ENCODE measurements at regions not wholly inside any gene's neighbourhood (a gene's known extent, or its start where the extent isn't known, plus 50 kb on each side); places are given as distances from the start of the nearest gene placed in this dataset.

DNA sequence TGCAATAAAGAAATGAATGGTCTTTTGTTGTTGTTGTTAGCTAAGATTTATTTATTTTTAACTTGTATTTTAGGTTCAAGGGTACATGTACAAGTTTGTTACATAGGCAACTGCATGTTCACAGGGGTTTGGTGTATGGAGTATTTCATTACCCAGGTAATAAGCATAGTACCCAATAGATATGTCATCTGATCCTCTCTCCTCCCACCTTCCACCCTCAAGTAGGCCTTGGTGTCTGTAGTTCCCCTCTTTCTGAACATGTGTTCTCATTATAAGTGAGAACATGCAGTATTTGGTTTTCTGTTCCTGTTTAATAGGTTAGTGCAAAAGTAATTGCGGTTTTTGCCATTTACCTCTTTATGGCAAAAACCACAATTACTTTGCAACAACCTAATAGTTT lies 554.1 kb downstream of the TBC1D4 start:
- Histone ChIP-seq H3K9me3 (ENCODE audit: control insufficient read depth in 2 of 2, low read length in 2 of 2) (no peaks in the 10 kb centered on the region), H3K4me1 (ENCODE audit: control insufficient read depth in 2 of 2, insufficient read depth in 2 of 2, low read length in 2 of 2) (no peaks in the 10 kb centered on the region)

DNA sequence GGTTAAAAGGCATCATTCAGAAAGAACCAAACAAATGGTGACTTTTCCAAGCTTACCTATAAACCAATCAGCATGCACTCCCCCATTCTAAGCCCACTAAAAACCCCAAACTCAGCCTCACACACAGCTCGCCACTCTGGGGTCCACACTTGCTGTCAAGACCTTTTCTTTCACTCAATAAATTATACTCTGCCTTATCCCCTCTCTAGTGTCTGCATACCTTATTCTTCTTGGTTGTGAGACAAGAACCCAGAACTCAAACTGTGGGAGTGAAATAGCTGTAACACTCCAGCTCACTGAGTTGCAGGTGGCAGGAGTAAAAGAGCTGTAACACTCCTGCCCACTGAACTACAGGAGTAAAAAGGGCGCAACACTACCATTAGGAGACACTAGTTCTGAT lies 559.0 kb downstream of the TBC1D4 start:
- Histone ChIP-seq H3K9me3 (ENCODE audit: control insufficient read depth in 2 of 2, low read length in 2 of 2) (no peaks in the 10 kb centered on the region), H3K36me3 (ENCODE audit: control insufficient read depth in 2 of 2, insufficient read depth in 2 of 2, low read length in 2 of 2) (no peaks in the 10 kb centered on the region), H3K4me3 (ENCODE audit: low read length in 2 of 2) (no peak overlapping the region), H3K4me1 (ENCODE audit: control insufficient read depth in 2 of 2, insufficient read depth in 2 of 2, low read length in 2 of 2) (no peaks in the 10 kb centered on the region), H3K27me3 (ENCODE audit: control insufficient read depth in 2 of 2, insufficient read depth in 2 of 2, low read length in 2 of 2) (no peaks in the 10 kb centered on the region), H3K27ac (ENCODE audit: low read depth in 2 of 2, low read length in 2 of 2) (no peak overlapping the region), H3K9ac (ENCODE audit: low read depth in 1 of 2, low read length in 2 of 2) (no peak overlapping the region)

More for the DNA sequence above, 554.1 kb downstream of the TBC1D4 start:
- Histone ChIP-seq H3K4me3 (ENCODE audit: low read length in 2 of 2) (no peak overlapping the region), H3K9ac (ENCODE audit: low read depth in 1 of 2, low read length in 2 of 2) (no peak overlapping the region), H3K36me3 (ENCODE audit: control insufficient read depth in 2 of 2, insufficient read depth in 2 of 2, low read length in 2 of 2) (no peaks in the 10 kb centered on the region), H3K27me3 (ENCODE audit: control insufficient read depth in 2 of 2, insufficient read depth in 2 of 2, low read length in 2 of 2) (no peaks in the 10 kb centered on the region), H3K27ac (ENCODE audit: low read depth in 2 of 2, low read length in 2 of 2) (no peak overlapping the region)

DNA sequence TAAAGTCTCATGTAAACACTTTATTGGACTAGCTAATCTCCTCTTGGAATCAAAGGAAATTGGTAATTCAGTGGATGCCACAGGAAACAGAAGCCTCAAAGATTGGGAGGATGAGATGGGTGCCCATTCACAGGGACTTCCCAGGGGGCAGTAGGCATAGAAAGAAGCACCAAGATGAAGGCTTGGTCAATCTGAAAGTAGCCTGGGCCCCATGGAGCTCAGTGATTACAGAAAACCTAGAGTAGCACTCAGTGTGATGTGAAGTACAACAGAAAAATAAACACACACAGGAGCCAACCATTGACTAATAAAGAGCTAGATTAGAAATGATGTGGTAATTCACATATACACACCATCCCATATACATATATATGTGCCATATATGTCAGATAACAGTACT lies 560.6 kb downstream of the TBC1D4 start:
- no peak overlapping the region for H3K27ac ChIP-seq (ENCODE audit: low read depth in 2 of 2, low read length in 2 of 2)
- no peaks in the 10 kb centered on the region for H3K4me1 ChIP-seq (ENCODE audit: control insufficient read depth in 2 of 2, insufficient read depth in 2 of 2, low read length in 2 of 2)
- no peaks in the 10 kb centered on the region for H3K9me3 ChIP-seq (ENCODE audit: control insufficient read depth in 2 of 2, low read length in 2 of 2)
- no peak overlapping the region for H3K9ac ChIP-seq (ENCODE audit: low read depth in 1 of 2, low read length in 2 of 2)
- H3K36me3 ChIP-seq (ENCODE audit: control insufficient read depth in 2 of 2, insufficient read depth in 2 of 2, low read length in 2 of 2) = no peaks in the 10 kb centered on the region
- no peak overlapping the region for H3K4me3 ChIP-seq (ENCODE audit: low read length in 2 of 2)
- no peaks in the 10 kb centered on the region for H3K27me3 ChIP-seq (ENCODE audit: control insufficient read depth in 2 of 2, insufficient read depth in 2 of 2, low read length in 2 of 2)

DNA sequence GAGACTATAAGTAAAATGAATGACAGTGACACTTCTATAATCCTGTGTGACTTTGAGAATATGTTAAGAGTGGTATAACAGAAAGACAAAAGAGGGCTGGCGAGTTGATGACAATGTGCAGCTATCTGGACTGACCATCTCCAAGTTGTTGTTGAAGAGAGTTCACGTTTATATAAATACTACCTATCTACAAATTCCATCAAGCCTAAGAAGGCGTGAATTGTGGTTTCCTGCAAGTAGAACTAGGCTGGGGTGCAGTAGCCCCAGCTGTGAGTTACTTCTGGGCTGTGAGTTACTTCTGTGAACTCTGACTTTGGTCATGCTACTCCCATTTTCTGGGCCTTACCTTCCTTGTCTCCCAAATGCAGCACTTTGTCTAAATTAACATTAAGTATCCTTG lies 561.0 kb downstream of the TBC1D4 start:
- H3K9ac ChIP-seq (ENCODE audit: low read depth in 1 of 2, low read length in 2 of 2) = no peak overlapping the region
- H3K27ac ChIP-seq (ENCODE audit: low read depth in 2 of 2, low read length in 2 of 2) = no peak overlapping the region
- H3K9me3 ChIP-seq (ENCODE audit: control insufficient read depth in 2 of 2, low read length in 2 of 2) = no peaks in the 10 kb centered on the region
- H3K27me3 ChIP-seq (ENCODE audit: control insufficient read depth in 2 of 2, insufficient read depth in 2 of 2, low read length in 2 of 2) = no peaks in the 10 kb centered on the region
- H3K4me1 ChIP-seq (ENCODE audit: control insufficient read depth in 2 of 2, insufficient read depth in 2 of 2, low read length in 2 of 2) = no peaks in the 10 kb centered on the region
- no peaks in the 10 kb centered on the region for H3K36me3 ChIP-seq (ENCODE audit: control insufficient read depth in 2 of 2, insufficient read depth in 2 of 2, low read length in 2 of 2)
- no peak overlapping the region for H3K4me3 ChIP-seq (ENCODE audit: low read length in 2 of 2)

DNA sequence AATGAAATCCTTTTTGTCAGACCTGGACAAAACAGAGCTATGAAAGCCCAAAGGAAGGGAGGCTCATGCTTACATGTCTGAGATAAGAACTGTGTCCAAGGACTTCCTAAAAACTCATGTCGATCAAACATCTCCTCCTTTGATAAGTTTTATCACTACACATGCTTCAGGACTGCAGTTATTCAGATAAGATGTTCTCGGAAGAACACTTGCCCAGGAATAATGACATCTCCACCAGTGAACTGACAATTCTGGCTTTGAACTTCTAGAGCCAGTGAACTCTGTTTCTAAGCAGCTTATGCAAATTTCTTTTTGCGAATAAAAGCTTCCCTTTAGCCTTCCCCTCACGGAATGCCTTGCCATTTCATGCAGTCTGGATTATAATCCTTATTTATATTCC lies 561.6 kb downstream of the TBC1D4 start:
- Histone ChIP-seq H3K9ac (ENCODE audit: low read depth in 1 of 2, low read length in 2 of 2) (no peak overlapping the region), H3K4me3 (ENCODE audit: low read length in 2 of 2) (no peak overlapping the region), H3K4me1 (ENCODE audit: control insufficient read depth in 2 of 2, insufficient read depth in 2 of 2, low read length in 2 of 2) (no peaks in the 10 kb centered on the region), H3K9me3 (ENCODE audit: control insufficient read depth in 2 of 2, low read length in 2 of 2) (no peaks in the 10 kb centered on the region), H3K36me3 (ENCODE audit: control insufficient read depth in 2 of 2, insufficient read depth in 2 of 2, low read length in 2 of 2) (no peaks in the 10 kb centered on the region), H3K27me3 (ENCODE audit: control insufficient read depth in 2 of 2, insufficient read depth in 2 of 2, low read length in 2 of 2) (no peaks in the 10 kb centered on the region), H3K27ac (ENCODE audit: low read depth in 2 of 2, low read length in 2 of 2) (no peak overlapping the region)

- Histone ChIP-seq H3K27me3 (ENCODE audit: control insufficient read depth in 2 of 2, insufficient read depth in 2 of 2, low read length in 2 of 2) (no peaks in the 10 kb centered on the region), H3K9ac (ENCODE audit: low read depth in 1 of 2, low read length in 2 of 2) (no peak overlapping the region)
Measured at GRCh38 chr13:74919914-74920313, 562.1 kb downstream of the TBC1D4 start.

DNA sequence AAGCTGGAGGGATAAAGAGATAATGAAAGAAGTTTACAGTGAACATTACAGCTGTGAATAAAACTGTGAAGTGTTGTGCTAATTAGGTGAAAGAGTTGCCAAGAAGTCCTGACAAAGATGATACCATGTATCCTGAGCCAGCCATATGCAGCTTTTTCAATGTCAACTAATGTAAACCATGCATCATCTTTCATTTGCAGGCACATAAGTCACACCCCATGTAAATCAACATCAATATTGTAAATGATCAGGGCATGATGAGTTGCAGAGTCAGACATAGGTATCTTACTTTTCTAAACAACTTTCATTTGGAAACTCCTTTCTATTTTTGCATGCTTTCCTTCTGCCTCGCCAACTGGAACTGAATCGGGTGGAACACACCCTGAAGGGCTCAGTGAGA lies 569.1 kb downstream of the TBC1D4 start:
- Histone ChIP-seq H3K27ac (ENCODE audit: low read depth in 2 of 2, low read length in 2 of 2) (no peak overlapping the region), H3K27me3 (ENCODE audit: control insufficient read depth in 2 of 2, insufficient read depth in 2 of 2, low read length in 2 of 2) (no peaks in the 10 kb centered on the region), H3K36me3 (ENCODE audit: control insufficient read depth in 2 of 2, insufficient read depth in 2 of 2, low read length in 2 of 2) (no peaks in the 10 kb centered on the region), H3K9me3 (ENCODE audit: control insufficient read depth in 2 of 2, low read length in 2 of 2) (no peaks in the 10 kb centered on the region), H3K4me1 (ENCODE audit: control insufficient read depth in 2 of 2, insufficient read depth in 2 of 2, low read length in 2 of 2) (no peaks in the 10 kb centered on the region), H3K4me3 (ENCODE audit: low read length in 2 of 2) (no peak overlapping the region), H3K9ac (ENCODE audit: low read depth in 1 of 2, low read length in 2 of 2) (no peak overlapping the region)

More at GRCh38 chr13:74919914-74920313, 562.1 kb downstream of the TBC1D4 start:
- no peaks in the 10 kb centered on the region for H3K9me3 ChIP-seq (ENCODE audit: control insufficient read depth in 2 of 2, low read length in 2 of 2)
- H3K36me3 ChIP-seq (ENCODE audit: control insufficient read depth in 2 of 2, insufficient read depth in 2 of 2, low read length in 2 of 2) = no peaks in the 10 kb centered on the region
- H3K4me1 ChIP-seq (ENCODE audit: control insufficient read depth in 2 of 2, insufficient read depth in 2 of 2, low read length in 2 of 2) = no peaks in the 10 kb centered on the region
- H3K4me3 ChIP-seq (ENCODE audit: low read length in 2 of 2) = no peak overlapping the region
- H3K27ac ChIP-seq (ENCODE audit: low read depth in 2 of 2, low read length in 2 of 2) = no peak overlapping the region

DNA sequence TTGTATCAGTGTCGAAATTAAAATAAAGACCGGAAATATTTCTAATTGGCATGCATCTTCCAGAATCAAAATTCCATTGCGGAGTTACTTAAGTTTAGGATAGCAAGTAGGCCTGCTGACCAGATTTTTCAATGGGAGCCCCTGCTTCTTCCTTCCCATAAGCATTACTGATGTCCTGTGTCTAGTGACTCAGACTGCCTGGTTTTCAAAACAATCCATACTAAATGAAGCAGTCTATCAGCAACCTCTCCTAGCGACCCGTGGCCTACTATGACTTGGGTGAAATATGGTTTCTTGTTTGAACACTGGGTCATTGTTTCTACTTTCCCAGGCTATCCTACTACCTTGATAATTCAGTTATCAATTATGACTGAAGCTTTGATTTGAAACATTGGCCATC lies 571.6 kb downstream of the TBC1D4 start:
- no peaks in the 10 kb centered on the region for H3K4me1 ChIP-seq (ENCODE audit: control insufficient read depth in 2 of 2, insufficient read depth in 2 of 2, low read length in 2 of 2)
- no peak overlapping the region for H3K27ac ChIP-seq (ENCODE audit: low read depth in 2 of 2, low read length in 2 of 2)
- H3K9ac ChIP-seq (ENCODE audit: low read depth in 1 of 2, low read length in 2 of 2) = no peak overlapping the region
- H3K36me3 ChIP-seq (ENCODE audit: control insufficient read depth in 2 of 2, insufficient read depth in 2 of 2, low read length in 2 of 2) = no peaks in the 10 kb centered on the region
- H3K9me3 ChIP-seq (ENCODE audit: control insufficient read depth in 2 of 2, low read length in 2 of 2) = no peaks in the 10 kb centered on the region
- no peaks in the 10 kb centered on the region for H3K27me3 ChIP-seq (ENCODE audit: control insufficient read depth in 2 of 2, insufficient read depth in 2 of 2, low read length in 2 of 2)
- no peak overlapping the region for H3K4me3 ChIP-seq (ENCODE audit: low read length in 2 of 2)

DNA sequence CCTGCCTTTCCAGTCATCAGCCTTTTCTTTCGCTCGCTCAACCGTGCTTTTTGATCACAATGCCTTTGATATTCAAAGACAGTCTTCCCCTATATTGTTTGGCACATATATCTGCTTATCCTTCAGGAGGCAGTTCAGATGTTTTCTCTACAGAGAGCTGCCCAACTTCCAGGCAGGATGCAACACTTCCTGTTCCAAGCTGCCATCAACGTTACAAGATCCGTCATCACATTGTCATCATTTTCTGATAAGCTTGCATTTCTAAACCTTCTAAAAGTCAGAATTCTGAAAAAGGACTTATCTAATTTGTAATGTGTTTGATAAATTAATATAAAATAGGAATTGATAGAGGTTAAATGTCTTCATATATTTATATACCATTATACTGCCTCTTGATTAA lies 574.2 kb downstream of the TBC1D4 start:
- no peaks in the 10 kb centered on the region for H3K9me3 ChIP-seq (ENCODE audit: control insufficient read depth in 2 of 2, low read length in 2 of 2)
- H3K27ac ChIP-seq (ENCODE audit: low read depth in 2 of 2, low read length in 2 of 2) = no peak overlapping the region
- H3K36me3 ChIP-seq (ENCODE audit: control insufficient read depth in 2 of 2, insufficient read depth in 2 of 2, low read length in 2 of 2) = no peaks in the 10 kb centered on the region
- no peak overlapping the region for H3K4me3 ChIP-seq (ENCODE audit: low read length in 2 of 2)
- no peaks in the 10 kb centered on the region for H3K4me1 ChIP-seq (ENCODE audit: control insufficient read depth in 2 of 2, insufficient read depth in 2 of 2, low read length in 2 of 2)
- no peaks in the 10 kb centered on the region for H3K27me3 ChIP-seq (ENCODE audit: control insufficient read depth in 2 of 2, insufficient read depth in 2 of 2, low read length in 2 of 2)
- no peak overlapping the region for H3K9ac ChIP-seq (ENCODE audit: low read depth in 1 of 2, low read length in 2 of 2)

- Histone ChIP-seq H3K9ac (ENCODE audit: low read depth in 1 of 2, low read length in 2 of 2) (no peak overlapping the region), H3K9me3 (ENCODE audit: control insufficient read depth in 2 of 2, low read length in 2 of 2) (no peaks in the 10 kb centered on the region), H3K4me3 (ENCODE audit: low read length in 2 of 2) (no peak overlapping the region), H3K4me1 (ENCODE audit: control insufficient read depth in 2 of 2, insufficient read depth in 2 of 2, low read length in 2 of 2) (no peaks in the 10 kb centered on the region), H3K36me3 (ENCODE audit: control insufficient read depth in 2 of 2, insufficient read depth in 2 of 2, low read length in 2 of 2) (no peaks in the 10 kb centered on the region), H3K27me3 (ENCODE audit: control insufficient read depth in 2 of 2, insufficient read depth in 2 of 2, low read length in 2 of 2) (no peaks in the 10 kb centered on the region), H3K27ac (ENCODE audit: low read depth in 2 of 2, low read length in 2 of 2) (no peak overlapping the region)
Measured at GRCh38 chr13:74904556-74904955, 577.4 kb downstream of the TBC1D4 start.

All from mucosa of rectum (tissue), 2 donors.